HG03439 (cell line): ENCODE measurements at regions not wholly inside any gene's neighbourhood (a gene's known extent, or its start where the extent isn't known, plus 50 kb on each side); places are given as distances from the start of the nearest gene placed in this dataset.
A peak's percentile ranks its signal among the peaks of the same experiment; 100 is the strongest.

Experiments used
- ATAC-seq: cut with Tn5 transposase; IDR thresholded peaks from one replicate; pipeline ENCODE4 v1.9.1; 2021; ENCODE audit warnings: mild to moderate bottlenecking, moderate library complexity; ENCODE audit not compliant: unreplicated experiment

DNA sequence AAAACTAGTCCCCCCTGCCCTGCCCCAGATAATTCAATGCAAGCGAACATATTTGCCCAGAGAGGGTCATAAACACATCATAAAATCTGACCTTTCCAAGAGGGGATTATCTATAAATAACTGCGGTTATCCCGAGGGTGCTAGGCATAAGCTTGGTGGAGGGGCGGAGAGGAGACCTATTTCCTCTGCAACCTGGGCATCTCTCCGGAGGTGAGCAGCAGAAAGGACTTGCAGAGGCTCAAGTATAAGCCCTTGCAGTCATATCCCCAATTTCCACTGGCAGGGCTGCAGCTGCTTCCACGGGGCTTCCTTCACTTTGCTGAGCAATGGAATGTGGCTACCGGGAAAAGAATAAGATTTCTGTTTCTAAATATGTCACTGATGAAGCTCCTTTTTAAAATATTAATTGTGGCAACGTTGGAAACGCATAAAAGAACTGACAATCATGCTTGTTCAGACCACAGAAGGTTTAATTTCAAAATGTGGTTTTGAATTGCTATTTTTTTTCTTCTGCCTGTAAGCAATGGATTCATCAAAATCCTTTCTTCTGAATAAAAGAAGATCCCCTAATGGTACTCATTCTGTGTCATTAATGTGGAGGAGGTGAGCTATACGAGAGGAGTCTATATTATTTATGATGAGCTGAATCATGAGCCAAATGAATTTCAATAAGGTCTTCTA, 268.9 kb upstream of the ATP2B1 start:
- ATAC-seq: no peak

DNA sequence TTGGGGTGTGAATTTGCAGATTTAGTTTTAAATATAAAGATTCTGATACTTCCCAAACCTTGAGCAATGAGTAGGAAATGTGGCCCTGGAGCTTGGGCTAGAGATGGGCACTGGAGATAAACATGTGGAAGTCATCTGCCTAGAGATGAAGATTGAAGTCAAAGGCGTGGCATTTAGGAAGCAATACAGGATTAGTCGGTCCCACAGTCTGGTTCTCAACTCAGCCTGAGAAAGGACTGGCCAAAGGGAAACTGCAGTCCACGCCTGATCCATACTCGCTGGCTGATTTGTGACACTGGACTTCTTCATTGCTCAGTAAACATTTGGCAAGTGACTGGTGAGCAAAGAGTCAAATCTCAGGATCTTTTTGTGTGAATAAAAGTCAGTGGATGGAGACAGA, 268.2 kb upstream of the ATP2B1 start:
- ATAC-seq: no peak

DNA sequence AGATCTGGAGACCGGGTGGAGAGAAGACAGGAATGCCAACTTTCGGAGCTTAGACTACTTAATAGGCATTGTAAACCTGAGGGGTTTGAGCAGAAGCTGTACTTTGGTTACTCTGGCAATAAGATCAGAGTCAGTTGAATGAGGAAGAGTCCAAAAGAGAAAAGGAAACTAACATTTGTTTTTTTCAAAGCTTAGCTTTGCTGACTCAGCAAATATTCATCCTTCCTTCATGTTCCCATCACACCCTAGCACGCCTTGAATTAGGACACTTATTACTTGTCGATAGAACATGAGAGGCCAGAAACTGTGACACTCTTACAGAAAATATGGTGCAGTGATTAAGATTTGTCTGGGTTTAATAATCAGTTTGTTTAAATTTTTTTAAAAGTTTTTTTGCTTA, 266.9 kb upstream of the ATP2B1 start:
- ATAC-seq: no peak

DNA sequence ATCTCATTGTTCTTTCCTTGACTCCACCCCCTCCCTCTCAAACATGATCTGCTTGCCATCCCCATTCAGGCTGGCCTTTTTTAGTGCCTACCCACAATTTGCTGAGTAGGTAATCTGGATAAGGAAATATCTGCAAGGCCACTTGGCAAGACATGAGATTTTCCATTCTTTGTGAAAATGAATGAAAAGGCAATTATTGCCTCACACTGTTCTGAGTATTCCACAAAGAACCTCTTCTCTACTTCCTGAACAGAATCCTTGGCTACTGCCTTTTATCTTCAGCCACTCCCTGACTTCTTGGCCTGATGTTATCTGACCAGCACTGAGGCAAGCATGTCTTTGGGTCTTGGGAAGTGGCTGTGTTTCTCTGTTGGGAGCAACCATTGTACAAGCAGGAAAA, 263.2 kb upstream of the ATP2B1 start:
- ATAC-seq: no peak

DNA sequence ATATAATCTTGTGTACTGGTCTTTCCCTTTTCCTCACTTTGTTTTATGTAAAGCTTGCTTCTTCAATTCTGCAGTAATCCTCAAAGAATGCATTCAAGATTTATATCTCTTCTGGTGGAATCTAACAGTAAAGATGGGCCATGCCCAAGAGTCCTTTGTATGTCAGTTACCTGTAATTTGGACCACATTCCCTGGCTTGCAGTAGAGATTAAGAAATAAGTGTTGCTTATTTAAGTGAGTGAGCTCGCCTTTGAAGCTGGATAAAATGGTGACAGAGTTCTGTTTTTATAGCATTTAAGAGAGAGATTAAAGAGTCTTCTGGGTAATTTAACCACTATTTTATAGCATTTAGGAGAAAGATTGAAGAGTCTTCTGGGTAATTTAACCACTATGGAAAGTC, 262.1 kb upstream of the ATP2B1 start:
- no peak for ATAC-seq

DNA sequence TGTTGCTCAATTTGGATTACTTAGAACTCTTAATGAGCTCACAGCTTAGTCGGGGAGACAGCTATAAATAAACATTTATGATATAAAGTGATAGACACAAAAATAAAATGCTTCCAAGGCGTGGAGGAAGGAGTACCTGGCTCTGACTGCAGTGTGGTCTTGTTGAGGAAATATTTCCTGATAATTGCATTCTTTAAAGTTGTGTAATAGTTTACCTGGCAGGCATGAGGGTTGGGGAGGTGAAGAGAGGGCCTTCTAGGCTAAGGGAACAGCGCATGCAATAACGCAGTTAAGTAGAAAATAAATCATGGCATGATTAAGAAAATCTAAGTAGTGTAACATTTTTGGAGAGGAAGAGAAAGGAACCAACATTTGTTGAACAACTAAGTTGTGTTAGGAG, 260.5 kb upstream of the ATP2B1 start:
- ATAC-seq: no peak

DNA sequence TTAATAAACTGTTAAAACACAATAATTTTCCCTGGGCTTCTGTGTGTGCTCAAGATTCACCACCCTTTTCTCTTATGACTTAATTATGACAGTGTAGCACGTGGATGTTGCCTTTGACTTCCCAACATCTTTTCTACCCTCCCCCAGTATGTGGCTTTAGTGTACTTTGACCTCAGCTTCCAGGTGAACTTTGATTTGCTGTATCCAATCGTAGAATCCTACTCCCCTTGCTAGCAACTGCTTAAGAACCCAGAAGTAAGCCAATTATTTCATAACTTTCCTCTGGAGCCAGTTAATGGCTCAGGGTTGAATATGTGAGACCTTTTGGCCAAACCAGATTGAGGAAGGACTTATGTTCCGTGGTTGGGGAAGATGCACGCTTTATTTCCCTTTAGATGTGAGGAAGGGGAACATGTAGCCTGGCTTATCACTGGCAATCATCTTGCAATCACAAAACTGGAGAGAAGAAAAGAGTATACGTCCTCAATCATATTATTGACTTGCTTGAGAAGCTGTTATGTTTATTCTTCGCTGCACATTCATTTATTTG, 259.6 kb upstream of the ATP2B1 start:
- ATAC-seq: no peak

DNA sequence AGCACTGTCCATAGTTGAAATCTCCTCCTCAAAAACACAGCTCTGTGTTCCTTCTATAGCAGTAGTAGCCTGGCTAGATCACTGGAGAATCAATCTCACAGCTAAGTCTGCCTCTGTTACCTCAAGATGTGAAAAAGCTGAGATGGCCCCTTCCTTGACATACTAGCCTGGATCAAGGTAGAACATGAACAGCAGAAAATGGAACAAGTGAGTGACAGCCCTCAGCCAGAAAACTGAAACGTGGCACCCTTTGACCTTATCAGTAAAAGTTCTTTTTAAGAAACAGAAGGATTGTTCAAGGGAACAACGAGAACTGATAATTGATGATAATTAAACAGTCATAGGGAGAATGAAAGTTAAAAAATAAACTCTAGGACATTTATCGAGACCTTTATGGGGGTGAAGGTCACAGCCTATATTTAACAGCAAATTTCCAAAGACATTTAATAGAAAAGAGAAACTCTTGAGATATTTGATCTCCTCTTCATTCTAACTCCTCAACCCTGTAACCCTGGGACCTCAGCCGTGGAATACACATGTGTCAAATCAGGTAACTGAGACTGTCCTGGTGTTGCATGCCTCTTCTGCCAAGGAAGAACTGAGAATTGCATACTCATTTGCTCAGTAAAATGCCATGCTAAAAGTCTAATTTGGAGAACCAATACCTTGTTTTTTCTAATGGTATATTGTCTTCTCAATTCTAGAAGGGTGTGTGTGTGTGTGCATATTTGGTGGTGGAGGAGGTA, 258.0 kb upstream of the ATP2B1 start:
- ATAC-seq: no peak

DNA sequence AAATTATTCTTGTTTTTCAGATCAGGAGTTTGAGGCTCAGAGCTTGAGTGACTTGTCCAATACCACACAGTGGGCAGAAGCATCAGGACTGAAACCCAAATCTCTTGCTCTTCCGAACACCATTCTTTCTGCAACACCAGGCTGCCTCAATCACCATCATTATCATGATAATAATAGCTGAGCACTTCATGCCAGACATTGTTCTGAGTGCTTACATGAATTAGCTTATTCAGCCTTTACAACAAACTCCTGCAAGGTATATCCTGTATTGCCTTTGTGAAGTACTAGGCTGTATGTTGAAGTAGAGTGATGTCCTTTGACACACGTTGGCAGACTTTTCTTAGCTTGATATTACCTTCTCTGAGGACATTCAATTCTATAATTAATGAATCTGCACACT, 257.4 kb upstream of the ATP2B1 start:
- no peak for ATAC-seq

DNA sequence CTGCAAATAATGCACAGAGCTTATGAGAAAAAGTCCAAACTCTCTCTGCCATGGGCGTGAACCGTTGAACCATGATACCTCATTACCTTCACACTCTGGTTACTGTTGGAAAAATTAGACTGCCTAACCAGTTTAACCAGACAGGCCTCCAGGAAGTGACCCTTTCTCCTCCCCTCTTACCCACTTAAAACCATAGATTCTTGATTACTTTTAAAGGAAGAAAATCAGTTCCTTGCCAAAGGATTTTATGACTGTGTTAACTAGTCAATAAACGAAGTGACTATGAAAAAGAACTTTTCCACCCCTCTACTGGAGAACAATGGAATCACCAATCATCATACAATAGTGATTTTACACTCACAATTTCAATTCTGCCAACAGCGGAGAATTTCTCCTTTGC, 254.0 kb upstream of the ATP2B1 start:
- no peak for ATAC-seq

DNA sequence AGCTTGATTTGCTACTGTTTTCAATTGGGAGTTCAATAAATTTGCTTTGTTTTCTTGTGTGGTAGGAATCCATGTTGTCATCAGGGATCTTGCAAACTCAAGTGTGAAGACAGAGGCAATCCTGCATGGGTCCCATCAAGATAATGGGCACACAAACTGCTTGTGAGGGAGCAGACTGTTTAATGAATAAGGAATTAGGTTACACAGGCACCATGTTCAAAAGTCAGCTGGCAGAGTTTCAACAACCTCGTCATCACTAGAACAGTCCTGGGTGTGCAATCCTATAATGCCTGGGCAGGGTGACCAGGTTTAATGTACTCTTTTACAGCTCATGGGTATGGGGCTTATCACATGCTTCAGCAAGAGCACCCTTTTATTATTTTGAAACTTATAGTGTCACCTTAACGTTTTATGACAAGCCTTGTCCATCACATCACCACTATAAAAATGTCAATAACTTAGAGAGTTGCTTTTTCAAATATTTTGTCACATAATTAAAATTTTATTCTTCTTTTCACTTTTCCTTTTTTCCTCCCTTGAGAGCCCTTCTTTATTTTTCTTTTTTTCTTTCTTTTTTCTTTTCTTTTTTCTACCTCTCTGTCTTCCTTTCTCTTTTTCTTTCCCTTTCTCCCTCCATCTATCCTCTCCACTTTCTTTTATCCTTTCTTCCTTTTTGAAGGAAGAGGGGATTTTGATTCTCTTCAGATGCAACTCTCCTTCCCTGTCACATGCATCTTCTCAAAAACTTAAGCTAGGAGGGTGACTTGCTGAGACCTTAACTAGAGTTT, 252.2 kb upstream of the ATP2B1 start:
- ATAC-seq: peak; percentile 38

DNA sequence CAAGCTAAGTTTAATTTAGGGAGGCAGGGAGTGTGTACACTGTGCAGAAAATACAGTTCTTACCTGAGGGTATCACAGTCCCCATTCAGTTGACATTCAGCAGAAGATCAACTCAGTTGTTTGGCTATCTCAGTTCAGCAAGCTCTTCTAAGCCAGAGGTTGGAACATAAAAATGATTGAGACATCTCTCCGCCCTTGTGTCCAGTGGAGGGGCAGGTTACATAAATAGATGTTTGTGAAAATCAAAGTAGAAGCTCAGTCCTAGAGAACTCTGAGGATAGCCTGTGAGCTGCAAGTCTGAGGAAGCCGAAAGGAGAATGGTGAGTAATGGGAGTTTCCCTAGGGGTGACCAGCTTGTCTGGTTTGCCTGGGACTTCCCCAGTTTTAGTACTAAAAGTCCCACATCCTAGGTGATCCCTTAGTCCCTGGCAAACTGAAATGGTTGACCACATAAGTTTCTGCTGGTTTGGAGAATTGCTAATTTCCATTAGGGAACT, 251.4 kb upstream of the ATP2B1 start:
- ATAC-seq: peak; percentile 93

DNA sequence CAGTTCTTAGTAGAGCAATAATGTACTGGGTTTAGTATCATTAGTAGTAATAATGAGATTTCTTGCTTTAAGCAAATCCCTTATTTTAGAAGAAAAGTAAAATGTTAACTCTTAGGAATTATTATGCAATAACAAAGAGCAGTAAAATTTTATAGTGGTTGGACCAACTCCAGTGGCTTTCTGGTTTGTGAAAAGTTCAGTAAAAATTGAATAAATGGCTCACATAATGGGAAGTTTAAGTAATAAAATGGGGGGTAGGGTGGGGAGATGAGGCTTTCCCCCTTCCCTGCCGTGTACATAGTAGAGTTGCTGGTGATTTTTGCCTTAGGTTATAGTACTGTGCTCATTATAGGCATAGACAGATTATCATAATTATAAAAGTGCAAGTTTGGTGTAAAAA, 250.5 kb upstream of the ATP2B1 start:
- no peak for ATAC-seq

DNA sequence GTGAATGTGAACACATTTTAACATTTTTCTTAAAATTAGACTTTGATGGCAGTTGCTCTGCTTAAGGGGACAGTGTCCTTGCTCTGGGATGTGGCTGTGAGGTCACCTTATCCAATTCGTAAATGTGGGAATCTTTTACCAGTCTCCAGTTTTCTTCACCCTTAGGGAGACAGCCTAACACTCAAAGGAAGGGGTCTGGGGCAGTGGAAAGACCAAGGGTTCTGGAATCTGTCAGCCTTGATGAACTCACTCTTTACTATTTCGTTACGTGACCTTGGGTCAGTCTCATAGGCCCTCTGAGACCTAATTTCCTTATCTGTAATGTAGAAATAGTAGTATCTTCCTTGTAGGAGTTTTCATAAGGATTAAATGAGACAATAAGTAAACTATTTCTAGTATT, 245.6 kb upstream of the ATP2B1 start:
- ATAC-seq: no peak

DNA sequence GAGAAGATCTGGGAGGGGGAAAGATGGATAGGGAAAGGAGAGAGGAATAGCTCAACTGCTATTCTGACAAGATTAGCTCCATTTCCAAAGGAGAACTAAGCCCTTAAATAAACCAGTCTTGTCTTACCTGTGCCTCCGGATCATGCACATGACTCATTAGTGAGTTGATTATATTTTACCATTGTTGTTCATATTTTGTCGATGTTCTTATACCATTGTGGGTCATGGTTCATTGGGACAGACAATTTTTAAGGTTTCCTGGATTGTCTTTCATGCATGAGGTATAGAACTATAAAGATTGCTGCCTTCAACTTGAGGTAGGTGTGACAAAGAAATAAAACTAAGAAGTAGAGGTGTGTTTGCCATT, 243.0 kb upstream of the ATP2B1 start:
- no peak for ATAC-seq

DNA sequence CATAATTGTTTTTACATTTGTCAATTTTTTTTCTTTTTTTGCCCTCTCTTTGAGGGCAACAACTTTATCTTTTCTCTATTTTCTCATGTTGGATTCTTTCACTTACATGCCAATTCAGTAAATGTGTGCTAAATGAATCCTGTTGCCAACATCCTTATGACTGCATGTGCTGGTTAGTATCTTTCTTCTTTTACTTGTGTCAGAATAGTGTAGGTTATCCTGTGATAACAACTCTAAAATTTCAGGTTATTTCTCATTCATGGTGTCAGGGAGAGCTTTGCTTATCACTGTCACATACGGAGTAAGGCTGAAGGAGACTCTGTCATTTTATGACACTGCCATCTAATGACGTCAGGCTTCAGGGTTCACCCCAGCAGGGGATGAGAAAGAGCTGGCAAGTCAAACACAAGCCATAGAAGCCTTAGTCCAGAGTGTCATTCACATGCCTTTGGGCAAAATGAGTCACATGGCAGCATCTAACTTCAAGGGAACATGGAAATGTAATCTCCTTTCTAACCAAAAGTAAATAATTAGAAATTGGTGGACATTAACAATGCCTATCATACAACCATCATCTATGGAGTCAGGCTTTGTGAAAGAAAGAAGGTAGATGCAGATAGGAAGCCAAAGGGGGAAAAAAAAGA, 242.5 kb upstream of the ATP2B1 start:
- ATAC-seq: peak; percentile 37

DNA sequence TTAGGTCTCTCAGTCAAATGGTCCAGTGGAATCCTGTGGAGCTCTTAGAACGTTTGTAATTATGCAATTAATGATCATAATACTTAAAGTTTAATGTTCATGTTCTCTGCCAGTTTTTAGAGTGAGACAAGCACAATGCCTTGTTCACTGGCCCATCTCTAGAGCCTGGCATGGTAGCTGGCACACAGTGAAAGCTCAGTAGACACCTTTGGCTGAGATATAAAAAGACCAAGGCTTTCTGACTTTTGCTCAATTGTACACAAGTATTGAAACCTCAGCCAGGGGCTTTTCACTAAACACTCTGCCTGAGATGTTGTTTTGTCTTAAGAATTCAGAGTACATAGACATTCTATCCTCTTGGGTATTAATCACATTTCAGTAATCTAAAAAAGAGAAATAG, 241.8 kb upstream of the ATP2B1 start:
- ATAC-seq: peak; percentile 46

DNA sequence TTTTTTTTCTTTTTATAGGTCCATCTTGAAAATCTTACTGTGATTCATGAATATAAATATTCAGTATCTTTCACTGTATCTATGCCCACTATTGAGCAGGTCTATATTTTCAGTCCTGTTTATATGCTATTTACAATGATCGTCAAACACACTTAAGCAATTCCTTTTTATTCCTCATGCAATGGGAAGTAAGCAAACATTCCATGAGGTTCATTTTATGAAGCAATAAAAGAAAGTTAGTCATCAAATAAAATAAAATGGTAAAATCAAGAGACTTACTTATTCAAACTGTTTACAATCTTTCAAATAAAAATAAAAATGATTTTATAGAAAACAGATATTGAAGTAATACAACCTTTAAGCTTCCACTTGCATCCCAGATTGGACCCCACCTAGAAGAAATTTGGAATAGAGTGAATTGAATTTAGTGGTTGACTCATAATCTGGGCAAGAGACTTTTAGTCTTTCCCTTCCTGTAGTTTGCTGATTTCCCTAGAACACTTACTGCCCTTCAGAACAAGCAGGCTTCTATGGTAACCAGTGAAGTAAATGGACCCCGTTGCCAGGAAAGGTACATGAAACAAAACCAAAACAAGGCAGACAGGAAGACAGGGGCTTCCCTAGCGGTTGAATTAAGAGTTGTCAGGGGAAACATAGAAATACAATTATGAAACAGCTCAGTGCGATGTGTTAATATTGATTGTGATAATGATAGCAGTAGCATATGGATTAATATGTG, 241.0 kb upstream of the ATP2B1 start:
- peak; percentile 84 for ATAC-seq

DNA sequence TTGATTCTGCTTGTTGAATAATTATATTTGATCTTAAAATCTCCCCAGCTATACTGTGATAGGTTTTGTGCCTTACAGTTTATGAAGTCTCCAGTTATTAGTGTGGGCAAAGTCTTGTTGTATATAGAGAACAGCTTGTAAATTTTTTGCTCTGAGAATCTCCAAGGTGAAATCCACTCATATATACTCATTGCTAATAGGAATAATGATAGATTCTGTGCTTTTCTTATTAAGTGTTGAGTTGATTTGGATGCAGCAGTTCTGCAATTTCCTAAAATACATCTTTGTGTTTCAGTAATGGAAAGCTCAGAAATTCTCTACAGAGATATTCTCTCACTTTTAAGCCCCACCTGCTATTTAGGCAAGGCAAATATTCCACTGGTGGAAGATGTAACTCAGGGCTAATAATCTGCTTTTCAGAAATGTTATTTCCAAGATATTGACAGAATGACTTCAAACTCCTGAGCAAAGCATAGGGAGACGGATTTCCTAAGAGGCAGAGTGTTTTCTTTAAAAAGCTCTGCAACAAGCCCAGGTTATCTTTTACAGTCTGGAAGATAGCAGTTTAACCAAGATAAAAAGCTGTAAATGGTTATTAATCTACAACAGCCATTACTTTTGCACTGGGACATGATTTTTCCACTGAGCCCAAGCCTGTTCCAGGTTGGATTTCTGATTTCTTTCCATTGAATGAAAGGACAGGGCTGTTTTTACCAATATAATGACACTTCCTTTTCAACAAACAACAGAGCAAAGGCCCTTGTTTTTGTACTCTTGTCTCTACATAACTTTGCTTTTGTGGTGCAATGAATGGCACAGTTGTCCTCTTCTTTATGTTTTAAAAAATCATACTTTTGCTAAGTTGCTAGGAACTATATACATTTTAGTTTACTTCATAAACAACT, 239.9 kb upstream of the ATP2B1 start:
- ATAC-seq: no peak
